Lung (tissue), 11 donors: ENCODE measurements at regions not wholly inside any gene's neighbourhood (a gene's known extent, or its start where the extent isn't known, plus 50 kb on each side); places are given as distances from the start of the nearest gene placed in this dataset.

ENCODE experiments used
- ATAC-seq: fragments of 200-7000 bp; cut with Tn5 transposase; one replicate; pipeline ENCODE4 v1.9.1; 2020; ENCODE audit warnings: moderate number of reproducible peaks; ENCODE audit not compliant: insufficient read depth, low FRiP score
- DNase-seq, 3 donors: peaks; one replicate each; pipeline ENCODE4 v3.0.0-alpha.2; 2013 to 2017
- H3K27ac ChIP-seq, 2 donors: one replicate each; pipeline ENCODE4 v1.5.1; 2013; ENCODE audit warnings: mild to moderate bottlenecking in 2 of 2, moderate library complexity in 2 of 2, control low read depth in 1 of 2, inconsistent platforms in 1 of 2, low read depth in 1 of 2, low read length in 1 of 2
- H3K27me3 ChIP-seq, 3 donors: one replicate each; pipeline ENCODE4 v1.5.1; 2013; ENCODE audit warnings: low read length in 2 of 3; ENCODE audit not compliant: control insufficient read depth in 3 of 3, insufficient read depth in 3 of 3
- H3K36me3 ChIP-seq, 4 donors: one replicate each; pipeline ENCODE4 v1.5.1; 2013; ENCODE audit warnings: low read length in 4 of 4, mild to moderate bottlenecking in 1 of 4, moderate library complexity in 1 of 4; ENCODE audit not compliant: control insufficient read depth in 4 of 4, insufficient read depth in 4 of 4
- H3K4me1 ChIP-seq, 5 donors: one replicate each; pipeline ENCODE4 v1.5.1; 2013; ENCODE audit warnings: low read length in 5 of 5, mild to moderate bottlenecking in 2 of 5, moderate library complexity in 1 of 5; ENCODE audit not compliant: control insufficient read depth in 5 of 5, insufficient read depth in 5 of 5
- H3K4me3 ChIP-seq: one replicate; pipeline ENCODE4 v1.5.1; 2013; ENCODE audit warnings: mild to moderate bottlenecking, control low read depth, moderate library complexity
- H3K9ac ChIP-seq, 2 donors: one replicate each; pipeline ENCODE4 v1.5.1; 2013; ENCODE audit warnings: low read length in 2 of 2, control low read depth in 1 of 2; ENCODE audit not compliant: insufficient read depth in 1 of 2
- H3K9me3 ChIP-seq, 4 donors: one replicate each; pipeline ENCODE4 v1.5.1; 2013; ENCODE audit warnings: low read length in 3 of 4, mild to moderate bottlenecking in 1 of 4, moderate library complexity in 1 of 4; ENCODE audit not compliant: control insufficient read depth in 4 of 4, insufficient read depth in 3 of 4
- CTCF ChIP-seq: IDR thresholded peaks from 2 replicates; pipeline ENCODE4 v1.5.1; 2012; ENCODE audit warnings: mild to moderate bottlenecking; ENCODE audit errors: control extremely low read depth, extremely low read depth
- WGBS, 2 donors: extraction: QIAGEN DNeasy Blood & Tissue Kit; methylation state at CpG; one replicate each; pipeline ENCODE4 v1.1.7; 2013; 5-methylcytosine and 5-hydroxymethylcytosine counted together
- donor health status: control.
- donor health status: control.
- donor health status: Bipolar disorder and iron deficiency.
- donor health status: healthy.
- donor health status: DM: yes; HTN: yes; CAD: no.

- no peaks in the 10 kb centered on the region for H3K4me1 ChIP-seq
- H3K27me3 ChIP-seq: no peaks in the 10 kb centered on the region
- no peak overlapping the region for H3K27ac ChIP-seq
- no peak overlapping the region for H3K9ac ChIP-seq
- H3K36me3 ChIP-seq: no peaks in the 10 kb centered on the region
- no peaks in the 10 kb centered on the region for H3K9me3 ChIP-seq
- no peak for DNase-seq
- no peak overlapping the region for H3K4me3 ChIP-seq
- ATAC-seq: no peak
- WGBS, 2 donors: 47 to 50% methylated on average over 1 of the region's 1 CpG
- TF ChIP-seq CTCF: no peak
Observed at GRCh38 chr18:40447820-40448219, 1507.2 kb upstream of the PIK3C3 start.

- DNase-seq: no peak
- Histone ChIP-seq H3K9me3 (no peaks in the 10 kb centered on the region), H3K4me1 (peaks cover 0 to 3% (median 0%) of the 10 kb centered on the region in 5 donors), H3K4me3 (no peak overlapping the region), H3K27ac (no peak overlapping the region), H3K27me3 (no peaks in the 10 kb centered on the region), H3K36me3 (no peaks in the 10 kb centered on the region), H3K9ac (no peak overlapping the region)
- no peak for ATAC-seq
- WGBS, 2 donors: 93 to 95% methylated on average over 7 of the region's 7 CpGs
- TF ChIP-seq CTCF: no peak
Observed at GRCh38 chr18:40440088-40440487, 1514.9 kb upstream of the PIK3C3 start.

- H3K9ac ChIP-seq: no peak overlapping the region
- ATAC-seq (no peak), DNase-seq (peak in 2 of 3 donors; percentile 20 to 47)
- H3K36me3 ChIP-seq: no peaks in the 10 kb centered on the region
- TF ChIP-seq CTCF: no peak
- H3K27ac ChIP-seq: peak overlapping the region in 1 of 2 donors; percentile 56
- peaks cover 0 to 3% (median 0%) of the 10 kb centered on the region in 5 donors for H3K4me1 ChIP-seq
- WGBS, 2 donors: 70 to 79% methylated on average over 3 of the region's 3 CpGs
- H3K27me3 ChIP-seq: no peaks in the 10 kb centered on the region
- H3K9me3 ChIP-seq: no peaks in the 10 kb centered on the region
- H3K4me3 ChIP-seq: no peak overlapping the region
Observed at GRCh38 chr18:40437517-40437916, 1517.5 kb upstream of the PIK3C3 start.
